NCI-H146 (cell line): ENCODE measurements at regions not wholly inside any gene's neighbourhood (a gene's known extent, or its start where the extent isn't known, plus 50 kb on each side); places are given as distances from the start of the nearest gene placed in this dataset.

Experiments used
- DNase-seq: peaks from one replicate; lab custom pipeline; 2025; lab: John Stamatoyannopoulos, UW

GRCh38 chr15:69891606-69892005 is 206.1 kb downstream of the TLE3 start:
- DNase-seq: no peak

DNA sequence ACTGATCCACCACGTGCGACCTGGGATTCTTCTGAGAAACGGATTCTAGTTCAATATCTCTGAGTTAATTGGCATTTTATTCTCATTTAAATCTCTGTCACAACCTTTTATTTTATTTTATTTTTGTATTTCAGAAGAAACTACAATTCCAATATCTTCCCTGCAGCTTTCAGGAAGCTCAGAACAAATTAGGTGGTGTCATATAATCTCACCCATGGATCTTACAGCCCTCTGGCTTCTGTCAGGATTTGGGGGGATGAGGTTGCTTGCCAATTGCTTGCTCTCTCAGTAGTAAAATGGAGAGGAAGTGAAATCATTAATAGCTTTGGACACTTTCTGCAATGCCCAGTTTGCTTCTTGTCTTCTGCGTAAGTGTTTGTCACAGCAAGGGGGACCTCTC is 205.4 kb downstream of the TLE3 start:
- no peak for DNase-seq

DNA sequence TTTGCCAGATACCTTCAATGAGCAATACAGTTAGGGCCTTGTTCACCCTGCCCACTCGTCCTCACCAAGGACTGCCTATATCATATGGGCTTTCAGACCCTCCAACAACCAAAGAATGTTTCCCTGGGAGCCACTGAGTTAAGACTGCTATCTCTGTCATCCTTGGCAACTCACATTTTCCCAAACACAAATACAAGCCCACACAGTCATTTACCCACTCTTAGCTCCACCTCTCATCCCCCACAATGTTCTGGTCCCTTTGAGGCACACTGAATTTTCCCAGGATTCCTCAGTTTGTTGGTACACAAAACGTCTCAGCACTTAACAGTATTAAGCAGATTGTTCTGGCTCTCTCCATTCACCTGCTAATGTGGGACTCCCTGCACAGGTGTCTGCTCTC is 204.6 kb downstream of the TLE3 start:
- no peak for DNase-seq

- peak; percentile 4 for DNase-seq
Observed at GRCh38 chr15:69893863-69894262, 203.9 kb downstream of the TLE3 start.

DNA sequence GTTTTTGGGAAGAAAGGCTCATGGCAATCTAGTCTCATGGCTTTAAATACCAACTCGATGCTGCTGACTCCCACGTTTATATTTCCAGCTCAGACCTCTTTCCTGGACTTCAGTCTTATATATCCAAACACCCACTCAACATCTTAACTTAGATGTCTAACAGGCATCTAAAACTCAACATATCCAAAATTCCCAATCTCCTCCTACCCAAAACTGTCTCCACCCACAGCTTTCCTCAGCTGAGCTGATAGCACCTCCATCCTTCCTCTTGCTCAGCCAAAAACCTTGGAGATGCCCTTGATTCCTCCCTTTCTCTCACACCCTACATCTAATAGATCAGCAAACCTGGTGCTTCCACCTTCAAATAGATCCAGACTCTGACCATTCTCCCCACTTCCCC is 202.5 kb downstream of the TLE3 start:
- no peak for DNase-seq

DNA sequence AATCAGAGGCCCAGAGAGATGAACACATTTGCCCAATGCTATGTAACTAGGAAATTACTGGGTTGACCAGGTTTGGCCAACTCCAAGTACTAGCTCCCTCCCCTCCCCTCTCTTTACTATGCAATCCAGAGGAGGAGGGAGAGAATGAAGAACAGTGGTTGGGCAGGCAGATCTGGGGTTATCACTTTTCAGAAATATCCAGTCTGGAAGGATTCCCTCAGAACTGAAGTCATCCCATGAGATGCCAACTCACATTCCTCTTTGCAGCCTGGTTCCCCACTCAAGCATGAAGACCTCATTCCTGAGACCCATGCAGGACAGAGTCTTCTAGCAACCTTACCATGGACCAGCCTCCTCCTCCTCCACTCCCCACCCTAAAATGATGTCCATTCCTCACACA is 201.1 kb downstream of the TLE3 start:
- no peak for DNase-seq

DNA sequence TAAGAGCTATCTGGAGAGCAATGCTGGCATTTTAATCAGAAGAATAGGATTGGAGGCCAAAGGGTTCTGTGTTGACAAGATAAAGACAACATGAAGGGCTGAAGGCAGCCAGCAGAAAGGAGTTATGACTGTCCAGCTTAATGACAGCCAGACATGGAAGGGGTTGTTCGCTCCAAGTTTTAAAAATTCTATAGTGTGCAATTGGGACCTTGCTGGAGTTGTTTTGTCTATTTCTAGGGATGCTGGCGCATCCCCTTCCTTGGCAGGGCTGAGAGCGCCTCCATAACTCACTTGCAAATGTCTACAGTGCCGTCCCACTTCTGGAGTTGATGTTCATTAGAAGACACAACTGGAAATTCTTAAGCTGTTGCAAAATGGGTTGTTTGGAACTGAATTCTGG is 200.7 kb downstream of the TLE3 start:
- DNase-seq: no peak

DNA sequence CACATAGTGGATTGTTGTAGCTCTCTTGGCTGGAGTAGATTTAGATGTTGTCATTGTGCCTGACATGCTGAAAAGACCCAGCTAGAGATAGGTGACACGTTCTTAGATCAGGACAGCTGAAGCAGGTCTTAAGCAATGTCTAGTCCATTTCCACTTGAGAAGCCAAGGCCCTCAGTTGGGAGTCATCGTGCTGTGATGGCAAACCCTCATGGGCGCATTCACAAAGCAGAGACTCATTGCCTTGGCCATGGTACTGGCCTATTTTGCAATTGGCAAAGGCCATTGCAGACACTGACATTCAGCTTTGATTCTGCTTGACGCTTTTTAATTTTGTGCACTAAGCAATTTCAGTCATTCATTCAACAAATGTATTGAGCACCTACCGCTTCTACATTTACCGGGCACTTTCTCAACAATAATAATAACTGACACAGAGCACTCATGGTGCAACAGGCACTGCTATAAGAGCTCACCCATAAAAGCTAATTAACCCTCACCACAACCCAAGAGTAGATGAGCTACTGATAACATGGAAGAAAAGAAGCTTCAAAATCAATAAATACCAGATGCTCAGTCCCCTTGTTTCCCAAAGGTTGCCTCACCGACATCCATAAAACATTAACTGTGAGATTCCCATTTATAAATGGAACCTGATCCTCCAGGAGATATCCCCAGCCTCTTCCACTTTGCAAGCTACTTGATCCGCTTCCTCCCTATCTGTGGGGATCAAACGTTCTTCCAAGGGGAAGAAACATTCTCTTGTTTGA is 200.1 kb downstream of the TLE3 start:
- DNase-seq: peak; percentile 17

- no peak for DNase-seq
Observed at GRCh38 chr15:69898243-69898642, 199.5 kb downstream of the TLE3 start.

DNA sequence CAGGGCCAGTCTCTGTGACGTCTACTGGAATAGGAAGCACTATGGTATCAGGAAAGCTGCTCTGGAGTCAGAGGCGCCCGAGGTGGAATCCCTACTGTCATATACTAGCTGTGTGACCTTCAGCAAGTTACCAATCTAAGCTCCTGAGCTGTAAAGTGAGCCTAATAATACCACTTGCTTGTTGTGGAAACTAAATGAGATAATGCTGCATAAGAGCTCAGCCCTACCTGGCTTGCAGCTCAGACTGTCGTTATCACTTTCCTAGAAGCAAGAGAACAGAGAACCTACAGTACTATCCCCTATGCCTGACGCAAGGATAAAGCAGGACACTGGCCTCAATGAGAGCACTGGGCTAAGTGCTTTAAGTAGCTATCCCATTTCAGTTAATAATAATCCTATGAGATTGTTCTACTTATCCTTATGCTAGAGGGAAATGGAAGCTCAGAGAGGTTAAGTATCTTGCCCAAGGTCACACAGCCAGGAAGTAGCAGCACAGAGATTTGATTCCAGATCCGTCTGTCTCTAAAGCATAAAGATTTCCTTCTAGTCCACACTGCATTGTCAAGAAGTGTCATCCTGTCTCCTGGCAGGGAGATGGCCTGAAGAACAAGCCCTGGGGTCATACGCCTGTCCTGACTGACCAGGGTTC is 195.2 kb downstream of the TLE3 start:
- DNase-seq: no peak

DNA sequence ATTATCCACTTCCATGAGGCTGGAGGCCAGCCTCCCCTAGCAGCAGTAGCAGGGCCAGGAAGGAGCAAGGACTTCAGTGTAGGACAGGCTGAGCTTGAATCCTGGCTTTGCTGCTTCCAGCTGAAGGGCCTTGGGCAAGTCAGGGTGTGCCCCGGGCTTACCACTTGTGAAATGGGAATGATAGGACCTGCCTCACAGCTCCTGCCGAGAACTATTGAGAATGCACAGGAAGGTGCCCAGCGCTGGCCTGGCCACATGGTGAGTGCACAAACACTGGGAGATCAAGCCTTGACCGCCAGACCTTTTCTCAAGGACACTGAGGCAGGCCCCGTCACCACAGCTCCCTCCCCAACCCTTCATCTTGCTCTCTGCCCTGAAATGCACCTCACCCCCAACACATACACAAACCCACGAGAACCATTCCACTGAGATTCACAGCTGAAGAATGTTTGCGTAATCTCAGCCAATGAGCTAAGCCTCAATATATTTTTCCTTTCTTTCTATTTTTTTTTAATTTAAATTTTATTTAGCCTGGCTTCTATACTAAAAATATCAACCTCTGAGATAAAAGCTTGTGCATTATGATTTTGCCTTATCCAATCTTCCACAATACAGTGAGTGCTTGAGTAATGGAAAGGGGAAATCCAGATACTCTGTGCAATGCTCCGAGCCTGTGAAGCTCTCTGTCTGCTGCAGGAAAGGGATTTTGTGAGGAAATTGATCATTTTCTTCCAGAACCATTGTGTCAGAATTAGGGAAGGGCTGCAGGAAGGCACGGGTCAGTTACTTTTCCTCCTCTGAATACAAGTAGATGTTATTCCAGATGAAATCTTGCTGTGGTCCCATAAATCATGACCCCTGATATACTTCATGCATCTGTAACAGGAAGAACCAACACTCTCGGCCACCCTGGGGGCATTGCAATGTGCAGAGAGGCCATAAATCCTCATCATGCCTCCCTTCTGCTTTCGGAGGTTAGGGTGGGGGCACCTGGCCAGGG is 193.9 kb downstream of the TLE3 start:
- no peak for DNase-seq

DNA sequence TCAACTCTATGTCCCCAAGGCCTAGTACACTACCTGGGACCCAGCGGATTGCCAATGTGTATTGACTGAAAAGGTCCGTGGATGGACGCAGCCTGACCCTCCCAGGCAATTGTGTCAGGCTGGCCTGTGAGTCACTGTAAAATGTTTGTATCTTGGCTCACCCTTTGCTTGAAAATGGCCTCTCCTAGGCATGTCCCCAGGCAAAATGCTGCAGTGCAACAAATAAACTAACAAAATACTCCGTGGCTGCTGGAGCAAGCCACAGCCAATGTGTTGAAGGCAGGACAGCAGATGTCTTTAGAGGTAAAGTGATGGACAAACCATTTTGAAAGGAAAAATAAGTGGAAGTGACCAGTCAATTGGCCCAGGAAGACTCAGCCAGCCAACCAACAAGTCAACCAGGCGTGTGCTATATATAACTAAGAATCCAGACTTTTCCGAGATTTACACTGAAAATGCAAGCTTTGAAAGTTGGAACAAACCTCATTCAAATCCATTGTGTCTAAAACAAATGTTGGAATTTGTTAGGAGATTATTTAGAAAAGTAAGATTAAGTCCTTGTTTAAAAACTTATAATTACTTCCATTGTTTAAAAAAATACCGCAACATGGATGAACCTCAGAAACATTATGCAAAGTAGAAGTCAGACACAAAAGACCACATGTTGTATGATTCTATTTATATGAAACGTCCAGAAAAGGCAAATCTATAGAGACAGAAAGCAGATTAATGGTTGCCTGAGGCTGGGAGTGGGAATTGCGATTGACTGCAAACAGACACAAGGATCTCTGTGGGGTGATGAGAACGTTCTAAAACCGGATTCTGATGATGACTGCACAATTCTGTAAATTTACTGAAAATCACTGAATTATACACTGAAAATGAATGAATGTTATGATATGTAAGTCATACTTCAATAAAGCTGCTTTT is 191.2 kb downstream of the TLE3 start:
- DNase-seq: no peak

GRCh38 chr15:69908060-69908459 is 189.7 kb downstream of the TLE3 start:
- DNase-seq: no peak

DNA sequence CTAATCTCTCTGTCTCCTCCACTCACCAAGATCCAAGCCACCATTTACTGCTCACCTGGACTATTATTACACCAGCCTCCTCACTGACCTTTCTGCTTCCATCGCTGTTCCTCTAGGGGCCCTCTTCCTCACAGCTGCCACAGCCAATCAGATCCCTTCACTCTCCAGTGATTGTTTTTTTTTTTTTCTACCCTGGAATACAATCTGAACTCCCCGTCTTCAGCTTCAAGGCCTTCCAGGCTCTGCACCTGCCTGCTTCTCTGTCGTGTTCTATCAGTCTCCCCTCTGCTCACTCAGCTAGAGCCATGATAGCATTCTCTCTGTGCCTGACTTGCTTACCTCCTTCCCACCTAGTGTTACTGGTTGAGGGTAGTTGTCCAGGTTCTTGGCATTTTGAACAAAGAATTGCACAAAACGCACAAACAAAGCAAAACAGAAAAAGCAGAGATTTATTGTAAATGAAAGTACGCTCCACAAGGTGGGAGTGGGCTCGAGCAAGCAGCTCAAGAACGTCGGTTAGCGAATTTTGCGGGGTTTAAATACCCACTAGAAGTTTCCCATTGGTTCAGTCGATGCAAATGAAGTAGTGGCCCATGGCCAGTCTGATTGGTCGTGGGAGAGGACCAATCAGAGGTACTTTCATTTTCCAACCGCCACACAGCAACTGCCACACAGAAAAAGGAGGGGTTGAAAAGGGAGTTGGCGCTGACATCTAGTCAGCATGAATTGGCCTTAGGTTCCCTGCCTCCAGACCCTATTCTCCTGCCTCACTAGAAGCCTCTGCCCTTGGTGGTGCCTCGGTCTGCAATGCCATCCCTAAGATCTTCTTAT is 188.9 kb downstream of the TLE3 start:
- DNase-seq: no peak

DNA sequence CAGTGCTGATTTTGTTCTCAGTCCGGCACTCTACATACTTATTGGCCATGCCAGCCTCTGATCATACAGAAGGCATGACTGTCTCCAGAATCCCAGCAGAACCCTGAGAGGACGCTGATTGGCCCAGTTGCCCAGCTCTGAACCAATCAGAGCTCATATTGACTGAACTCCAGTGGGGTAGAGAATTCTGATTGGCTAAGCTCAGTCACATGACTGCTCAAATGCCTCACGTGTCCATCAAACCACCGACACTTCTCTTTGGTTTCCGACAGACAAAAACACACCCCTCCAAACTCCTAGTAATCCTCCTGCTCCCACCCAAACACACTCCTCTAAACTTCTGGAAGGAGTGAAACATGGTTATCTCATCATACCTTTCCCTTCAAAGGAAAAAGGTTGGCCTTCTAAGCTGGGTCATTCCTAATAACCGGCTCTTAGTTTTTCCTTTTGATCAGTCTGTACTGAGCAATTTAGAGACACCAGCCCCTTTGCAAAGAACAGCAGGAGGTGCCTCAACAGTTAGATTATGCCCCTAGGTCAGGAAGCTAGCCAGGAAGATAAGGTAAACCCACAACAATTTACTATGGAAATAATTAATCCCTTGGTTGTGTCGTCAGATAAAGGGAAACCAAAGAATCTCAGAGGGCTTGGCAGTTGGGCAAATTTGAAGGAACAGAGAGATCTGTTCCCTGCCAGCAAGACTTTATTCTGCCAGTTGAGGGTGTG is 187.8 kb downstream of the TLE3 start:
- DNase-seq: peak; percentile 10

GRCh38 chr15:69910514-69910913 is 187.2 kb downstream of the TLE3 start:
- no peak for DNase-seq

- no peak for DNase-seq
Observed at GRCh38 chr15:69912116-69912515, 185.6 kb downstream of the TLE3 start.

DNA sequence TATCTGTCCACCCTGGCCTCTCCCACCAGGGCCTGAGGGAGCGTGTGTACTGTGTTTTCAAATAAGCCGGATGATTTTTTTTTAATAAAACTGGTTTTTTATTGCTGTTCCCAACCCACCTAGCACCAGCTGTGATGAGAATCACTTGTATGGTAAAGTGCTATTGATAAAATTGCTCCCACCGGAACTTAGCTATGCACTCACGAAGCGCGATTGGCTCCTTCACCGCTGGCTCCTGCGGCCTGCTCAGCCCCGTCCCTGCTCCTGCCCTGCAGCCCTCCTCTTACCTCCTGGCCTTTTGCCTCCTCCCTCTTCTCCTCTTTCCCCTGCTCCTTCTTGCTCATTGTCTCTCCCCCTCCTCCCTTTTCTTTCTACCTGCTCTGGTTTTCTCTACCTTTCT is 183.7 kb downstream of the TLE3 start:
- DNase-seq: no peak

- no peak for DNase-seq
Observed at GRCh38 chr15:69914960-69915359, 182.8 kb downstream of the TLE3 start.
